GM11168 (cell line): ENCODE measurements at regions not wholly inside any gene's neighbourhood (a gene's known extent, or its start where the extent isn't known, plus 50 kb on each side); places are given as distances from the start of the nearest gene placed in this dataset.
"Not testable (repeated sequence)": the region's sequence is repeated elsewhere in the genome, so short reads cannot be mapped to it uniquely, and the experiment has no call there.

ENCODE experiments used
- in situ Hi-C: fragments of 300-500 bp; cut with MboI; formaldehyde crosslinking; loops from one replicate; pipeline ENCODE4 v1.12.0; 2022; ENCODE audit warnings: low sequenced_read_pairs; ENCODE audit not compliant: unreplicated experiment

GRCh38 chr7:79610313-79610712, 156.8 kb upstream of the MAGI2 start:
- in situ Hi-C loops: no loop called here

- in situ Hi-C loops: no loop called here
These were observed 154.5 kb upstream of the MAGI2 start for GRCh38 chr7:79608005-79608404.

DNA sequence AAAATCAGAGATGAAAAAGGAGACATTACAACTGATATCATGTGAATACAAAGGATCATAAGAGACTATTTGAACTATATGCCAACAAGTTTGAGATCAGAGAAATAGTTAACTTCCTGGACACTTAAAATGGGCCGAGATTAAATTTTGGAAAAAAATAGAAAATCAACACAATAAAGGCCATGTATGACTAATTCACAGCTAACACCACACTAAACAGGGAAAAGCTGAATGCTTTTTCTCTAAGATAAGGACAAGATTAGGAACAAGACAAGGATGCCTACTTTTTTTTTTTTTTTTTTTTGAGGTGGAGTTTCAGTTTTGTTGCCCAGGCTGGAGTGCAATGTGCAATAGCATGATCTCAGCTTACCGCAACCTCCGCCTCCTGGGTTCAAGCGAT, 151.4 kb upstream of the MAGI2 start:
- in situ Hi-C loops: no loop called here

DNA sequence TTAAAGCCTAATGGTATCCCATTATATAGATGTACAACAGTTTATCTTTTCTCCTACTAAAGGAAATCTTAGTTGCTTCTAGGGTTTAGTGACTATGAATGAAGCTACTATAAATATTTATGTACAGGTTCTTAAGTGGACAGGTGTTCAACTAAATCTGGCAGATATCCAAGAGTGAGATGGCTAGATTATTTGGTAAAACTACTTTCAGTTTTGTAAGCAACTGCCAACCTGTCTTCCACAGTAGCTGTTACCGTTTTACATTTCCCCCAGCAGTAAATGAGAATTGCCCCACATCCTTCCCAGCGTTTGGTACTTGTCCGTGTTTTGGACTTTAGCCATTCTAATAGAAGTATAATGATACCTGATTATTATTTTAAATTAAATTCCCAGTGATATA, 144.9 kb upstream of the MAGI2 start:
- in situ Hi-C loops: no loop called here

DNA sequence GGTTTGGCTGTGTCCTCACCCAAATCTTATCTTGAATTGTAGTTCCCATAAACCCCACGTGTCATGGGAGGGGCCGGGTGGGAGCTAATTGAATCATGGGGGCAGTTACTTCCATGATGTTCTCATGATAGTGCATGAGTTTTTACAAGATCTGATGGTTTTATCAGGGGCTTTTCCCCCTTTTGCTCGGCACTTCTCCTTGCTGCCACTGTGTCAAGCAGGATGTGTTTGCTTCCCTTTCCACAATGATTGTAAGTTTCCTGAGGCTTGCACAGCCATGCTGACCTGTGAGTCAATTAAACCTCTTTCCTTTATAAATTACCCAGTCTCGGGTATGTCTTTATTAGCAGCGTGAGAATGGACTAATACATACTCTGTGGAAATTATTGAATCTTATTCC, 141.2 kb upstream of the MAGI2 start:
- in situ Hi-C loops: not testable (repeated sequence)

DNA sequence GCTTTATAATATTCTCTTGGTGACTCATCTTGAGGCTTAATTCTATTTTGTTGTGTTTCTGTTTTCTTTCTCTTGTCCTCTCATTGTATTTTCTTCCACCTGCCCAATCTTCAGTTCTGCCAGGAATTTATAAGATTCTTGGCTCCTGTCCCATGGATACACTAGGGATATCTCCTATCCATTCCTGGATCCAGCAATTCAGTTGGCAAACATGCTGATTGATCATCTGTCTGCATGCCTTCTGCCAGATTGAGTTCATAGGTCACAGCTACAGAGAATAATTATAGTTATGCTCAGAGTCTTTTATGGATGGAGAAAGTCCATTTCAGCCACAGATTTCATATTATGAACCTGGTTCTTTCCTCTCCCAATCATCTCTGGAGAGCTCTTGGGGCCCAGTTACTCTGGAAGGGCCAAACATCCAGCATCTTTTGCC, 140.4 kb upstream of the MAGI2 start:
- in situ Hi-C loops: no loop called here

DNA sequence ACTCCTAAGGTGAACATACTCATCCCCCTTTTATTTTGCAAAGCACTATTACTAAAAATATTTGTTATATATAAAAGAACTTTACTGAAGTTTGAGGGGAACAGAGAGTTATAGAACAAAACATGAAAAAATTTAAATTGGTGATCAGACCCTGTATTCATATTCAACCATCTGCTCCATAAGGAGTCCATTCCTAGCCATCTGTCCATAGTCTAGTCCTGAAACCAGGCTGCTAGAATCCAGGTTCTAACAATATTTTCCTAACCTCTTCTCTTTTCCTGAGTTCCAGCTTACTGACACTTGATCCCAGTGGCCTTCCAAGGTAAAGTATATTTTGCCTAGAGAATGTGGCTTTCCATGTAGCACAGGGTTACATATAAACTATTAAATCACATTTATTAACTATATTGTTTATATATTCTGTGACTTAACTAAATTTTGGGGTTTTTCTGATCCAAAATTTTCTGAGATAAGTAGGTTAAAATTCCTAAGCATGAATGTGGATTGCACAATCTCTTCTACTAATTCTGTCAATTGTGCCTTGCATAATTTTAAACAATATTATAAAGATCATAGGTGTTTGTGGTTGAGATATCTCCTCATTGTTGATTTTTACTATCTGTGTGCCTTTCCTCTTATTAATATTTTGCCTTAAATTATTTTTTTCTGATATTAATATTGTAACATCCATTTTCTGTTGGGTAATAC, 137.6 kb upstream of the MAGI2 start:
- in situ Hi-C loops: no loop called here

DNA sequence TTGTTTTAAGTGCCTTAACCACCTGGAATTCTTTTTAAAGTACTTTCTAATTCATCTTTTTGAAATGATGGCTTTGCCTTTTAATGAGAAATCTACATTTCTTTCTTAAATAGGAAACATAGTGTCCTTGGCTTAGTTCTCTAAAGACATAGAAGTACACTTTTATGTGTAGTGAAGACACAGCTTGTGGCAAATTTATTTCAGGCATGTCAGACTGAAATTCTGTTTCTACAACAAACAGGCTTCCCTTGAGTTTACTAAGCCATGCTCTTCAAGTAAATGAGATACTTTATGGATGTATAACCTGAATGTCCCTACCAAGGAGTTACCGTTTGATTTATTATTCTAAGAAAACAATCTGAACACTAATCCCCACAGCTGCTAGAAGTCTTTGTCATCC, 136.9 kb upstream of the MAGI2 start:
- in situ Hi-C loops: no loop called here

- in situ Hi-C loops: no loop called here
These were observed 117.4 kb upstream of the MAGI2 start for GRCh38 chr7:79570903-79571302.

DNA sequence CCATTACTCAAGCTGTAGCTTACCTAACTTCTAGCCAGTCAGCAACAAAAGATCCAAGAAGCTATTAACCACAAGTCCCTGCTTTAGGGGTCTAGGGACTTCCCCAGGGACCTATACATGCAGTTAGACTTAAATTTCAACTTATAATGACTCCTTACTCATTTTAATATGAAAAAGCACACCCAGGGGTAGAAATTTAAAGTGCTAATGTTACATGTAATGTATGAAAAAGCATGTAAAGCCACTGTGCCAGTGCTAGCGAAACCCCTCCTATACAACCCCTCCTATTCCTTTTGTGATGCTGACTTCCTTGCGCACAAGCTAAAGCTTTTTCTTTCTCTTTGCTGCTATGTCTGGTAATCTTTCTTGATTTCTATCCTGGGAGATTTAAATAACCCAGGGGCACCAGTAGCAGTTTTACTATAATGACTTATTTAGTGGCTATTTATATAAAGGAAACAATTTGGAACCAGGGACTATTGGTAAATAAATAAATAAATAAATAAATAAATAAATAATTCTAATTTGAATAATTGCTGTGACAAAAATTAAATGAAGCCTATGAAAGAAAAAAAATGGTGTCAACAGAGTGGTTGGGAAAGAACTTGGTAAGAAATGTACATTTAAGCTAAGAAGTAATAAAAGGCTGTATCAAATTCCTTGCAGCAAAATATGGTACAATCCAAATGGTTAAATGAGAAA, 110.5 kb upstream of the MAGI2 start:
- in situ Hi-C loops: no loop called here

GRCh38 chr7:79555571-79555970, 102.1 kb upstream of the MAGI2 start:
- in situ Hi-C loops: no loop called here

DNA sequence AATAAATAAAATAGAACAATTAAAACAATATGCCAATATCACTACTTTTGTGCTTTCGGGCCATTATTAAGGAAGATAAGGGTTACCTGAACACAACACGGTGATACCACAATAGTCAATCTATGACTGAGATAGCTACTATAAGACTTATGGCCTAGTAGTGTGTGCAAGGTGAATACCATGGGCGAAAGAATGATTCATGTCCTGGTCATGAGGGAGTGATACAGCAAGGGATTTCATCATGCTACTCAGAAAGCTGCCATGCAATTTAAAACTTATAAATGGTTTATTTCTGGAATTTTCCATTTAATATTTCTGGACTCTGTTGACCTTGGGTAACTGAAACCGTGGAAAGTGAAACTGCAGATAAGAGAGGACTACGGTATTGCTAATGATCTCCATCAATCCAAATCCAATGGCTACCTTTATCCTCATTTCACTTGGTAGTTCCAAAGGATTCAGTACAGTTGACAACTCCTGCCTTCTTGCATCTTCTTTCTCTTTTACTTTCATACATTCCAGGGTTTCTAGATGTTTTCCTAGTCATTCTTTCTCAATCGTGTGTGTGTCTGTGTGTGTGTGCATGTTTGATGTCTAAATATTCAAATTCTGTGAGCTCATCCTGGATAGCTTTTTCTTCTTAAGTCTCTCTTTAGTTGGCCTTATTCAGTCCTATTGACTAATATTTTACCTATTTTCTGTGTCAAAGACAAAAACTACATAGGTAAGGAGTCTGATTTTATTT, 100.5 kb upstream of the MAGI2 start:
- in situ Hi-C loops: no loop called here

DNA sequence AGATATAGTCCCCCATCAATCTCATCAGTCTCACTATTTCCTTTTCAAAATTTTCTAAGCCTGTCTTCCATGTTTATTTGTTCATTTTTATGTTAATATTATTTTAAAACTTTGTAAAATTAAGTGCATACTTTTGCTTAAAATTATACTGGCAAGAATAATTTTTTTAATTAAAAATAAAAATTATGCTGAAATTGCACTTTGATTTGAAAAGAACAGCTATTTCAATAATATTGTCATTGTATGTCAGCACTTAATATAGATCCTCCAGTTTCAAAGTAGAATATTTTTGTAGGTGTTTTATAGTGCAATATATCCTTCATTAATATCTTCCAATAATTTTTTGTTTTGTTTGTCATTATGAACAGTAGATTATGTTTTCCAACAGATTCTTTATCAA, 99.0 kb upstream of the MAGI2 start:
- in situ Hi-C loops: no loop called here

DNA sequence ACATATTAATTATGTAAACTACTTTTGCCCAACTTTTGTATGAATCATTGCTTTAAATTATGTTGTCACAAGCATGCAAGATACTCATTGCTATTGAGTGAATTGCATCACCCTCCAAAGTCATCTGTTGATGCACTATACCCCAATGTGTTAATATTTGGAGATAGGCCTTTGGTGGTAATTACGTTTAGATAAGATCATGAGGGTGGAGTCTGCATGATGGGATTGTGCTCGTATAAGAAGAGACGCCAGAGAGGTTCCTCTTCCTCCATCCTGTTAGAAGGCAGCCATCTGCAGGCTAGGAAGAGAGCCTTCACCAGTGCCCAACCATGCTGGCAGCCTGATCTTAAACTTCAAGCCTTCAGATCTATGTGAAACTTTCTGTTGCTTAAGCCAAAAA, 95.3 kb upstream of the MAGI2 start:
- in situ Hi-C loops: no loop called here

DNA sequence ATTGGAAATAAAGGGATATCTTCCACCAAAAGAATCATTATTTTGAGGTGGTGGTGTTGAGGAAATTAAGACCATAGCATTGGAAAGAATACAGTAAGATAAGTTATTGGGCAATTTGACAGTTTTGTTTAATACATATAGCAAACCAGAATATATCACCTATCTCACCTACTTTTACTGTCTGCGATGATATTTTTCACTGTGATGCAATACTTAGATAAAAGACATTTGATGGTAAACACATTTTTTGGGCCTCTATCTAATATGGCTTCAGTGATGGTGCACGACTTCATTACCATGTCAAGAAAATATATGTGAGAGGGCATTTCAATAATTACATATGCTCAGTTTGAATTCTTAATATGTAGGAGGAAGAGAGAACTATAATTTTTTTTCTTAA, 93.7 kb upstream of the MAGI2 start:
- in situ Hi-C loops: no loop called here

GRCh38 chr7:79540592-79540991, 87.1 kb upstream of the MAGI2 start:
- in situ Hi-C loops: no loop called here

GRCh38 chr7:79534128-79534527, 80.7 kb upstream of the MAGI2 start:
- in situ Hi-C loops: no loop called here

GRCh38 chr7:79531905-79532664, 78.6 kb upstream of the MAGI2 start:
- in situ Hi-C loops: no loop called here

DNA sequence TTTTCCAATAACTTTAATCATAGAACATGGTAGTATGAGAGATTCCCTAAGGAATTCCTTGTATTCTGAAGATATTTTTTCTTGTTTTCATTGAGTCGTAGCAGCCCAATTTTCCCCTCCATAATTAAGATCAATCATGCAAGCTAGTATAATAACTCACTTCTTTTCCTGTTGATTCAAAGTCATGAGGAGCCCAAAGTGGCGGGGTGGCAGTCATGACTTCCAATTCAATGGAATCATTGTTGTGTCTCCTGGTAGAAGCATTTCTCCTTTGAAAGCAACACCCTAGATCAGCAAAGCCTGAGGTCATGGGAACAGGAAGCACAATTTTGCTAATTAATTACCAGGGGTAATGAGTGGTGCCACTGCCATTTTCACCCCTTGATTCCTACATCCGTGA, 77.6 kb upstream of the MAGI2 start:
- in situ Hi-C loops: no loop called here

DNA sequence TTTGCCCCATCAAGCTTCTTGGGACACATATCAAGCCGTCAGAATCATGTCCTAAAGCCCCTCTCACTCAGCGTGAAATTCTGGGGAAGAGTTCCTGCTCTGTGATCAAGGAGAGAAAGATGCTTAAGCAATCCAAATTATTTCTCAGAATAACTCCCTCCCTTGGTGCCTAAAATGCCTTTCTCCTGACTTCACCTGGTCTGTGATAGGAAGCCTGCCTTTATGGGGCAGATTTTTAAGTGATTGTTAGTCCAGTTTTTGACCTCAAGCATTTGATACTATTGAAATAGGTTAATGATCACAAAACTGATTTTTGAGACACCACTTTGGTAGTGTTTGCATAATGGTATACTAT, 76.4 kb upstream of the MAGI2 start:
- in situ Hi-C loops: no loop called here
